Fibroblast of lung (primary cell): ENCODE measurements at regions not wholly inside any gene's neighbourhood (a gene's known extent, or its start where the extent isn't known, plus 50 kb on each side); places are given as distances from the start of the nearest gene placed in this dataset.

Experiments
- DNase-seq, 2 donors: peaks; one replicate each; pipeline versions ENCODE4 v3.0.0 to v3.0.0-alpha.2; 2010; ENCODE audit warnings: low read depth in 2 of 2
- H2AFZ ChIP-seq: 2 replicates; pipeline ENCODE4 v1.5.1; 2012; ENCODE audit warnings: low read length, control low read depth, inconsistent platforms
- H3K27ac ChIP-seq: 2 replicates; pipeline ENCODE4 v1.5.1; 2011; ENCODE audit warnings: low read length, control low read depth; ENCODE audit not compliant: insufficient read depth
- H3K27me3 ChIP-seq: 2 replicates; pipeline ENCODE4 v1.5.1; 2011; ENCODE audit warnings: mild to moderate bottlenecking, low read length; ENCODE audit not compliant: control insufficient read depth, insufficient read depth
- H3K36me3 ChIP-seq: 2 replicates; pipeline ENCODE4 v1.5.1; 2011; ENCODE audit warnings: low read length; ENCODE audit not compliant: control insufficient read depth, insufficient read depth
- H3K4me1 ChIP-seq: 2 replicates; pipeline ENCODE4 v1.5.1; 2011; ENCODE audit warnings: low read length; ENCODE audit not compliant: control insufficient read depth, insufficient read depth; ENCODE audit errors: extremely low read depth
- H3K4me2 ChIP-seq: 2 replicates; pipeline ENCODE4 v1.5.1; 2011; ENCODE audit warnings: low read length, control low read depth; ENCODE audit not compliant: insufficient read depth; ENCODE audit errors: extremely low read depth
- H3K4me3 ChIP-seq, 4 experiments: fragments of 200-600 bp in 1 of 4; sonication (generic) in 1 of 4; replicated peaks in 1 of 4; 2 replicates each; pipeline ENCODE4 v1.5.1; 2011 to 2016; ENCODE audit warnings: low read length in 4 of 4, low read depth in 3 of 4, mild to moderate bottlenecking in 3 of 4, control low read depth in 2 of 4, inconsistent platforms in 1 of 4, mixed read lengths in 1 of 4; ENCODE audit not compliant: insufficient read depth in 1 of 4; ENCODE audit errors: control extremely low read depth in 1 of 4
- H3K79me2 ChIP-seq: 2 replicates; pipeline ENCODE4 v1.5.1; 2012; ENCODE audit warnings: mild to moderate bottlenecking, low read length, inconsistent platforms; ENCODE audit not compliant: control insufficient read depth, insufficient read depth
- H3K9ac ChIP-seq: 2 replicates; pipeline ENCODE4 v1.5.1; 2011; ENCODE audit warnings: mild to moderate bottlenecking, low read length, control low read depth; ENCODE audit not compliant: insufficient read depth
- H3K9me3 ChIP-seq: 2 replicates; pipeline ENCODE4 v1.5.1; 2012; ENCODE audit warnings: low read depth, low read length; ENCODE audit not compliant: control insufficient read depth, insufficient read depth
- H4K20me1 ChIP-seq: 2 replicates; pipeline ENCODE4 v1.5.1; 2011; ENCODE audit warnings: low read length; ENCODE audit not compliant: control insufficient read depth, insufficient read depth; ENCODE audit errors: extremely low read depth
- EZH2 ChIP-seq: IDR thresholded peaks from 2 replicates; pipeline ENCODE4 v1.5.1; 2012; ENCODE audit warnings: low read length, control low read depth, mild to moderate bottlenecking; ENCODE audit errors: missing control alignments
- TF ChIP-seq, protein P1 (sequence below), 2 donors: IDR thresholded peaks in 1 of 2; conservative IDR thresholded peaks in 1 of 2; 1 replicate in 1 of 2; 2 replicates in 1 of 2; pipeline ENCODE4 v1.5.1; 2011 to 2012; ENCODE audit warnings: low read length in 2 of 2, control low read depth in 1 of 2, inconsistent platforms in 1 of 2, low read depth in 1 of 2, mild to moderate bottlenecking in 1 of 2

DNA sequence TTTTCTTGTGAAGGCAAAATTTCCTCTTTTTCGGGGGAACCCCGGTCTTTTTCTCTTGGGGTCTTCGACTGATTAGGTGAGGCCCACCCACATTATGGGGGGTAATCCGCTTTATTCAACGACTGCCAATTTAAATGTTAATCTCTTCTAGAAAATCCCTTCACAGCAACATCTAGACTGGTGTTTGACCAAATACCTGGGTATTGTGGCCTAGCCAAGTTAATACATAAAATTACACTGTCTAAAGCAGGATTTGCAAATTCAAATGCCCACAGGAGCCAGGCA is 170.0 kb upstream of the FOXN3 start:
- no peaks in the 10 kb centered on the region for H3K36me3 ChIP-seq
- no peak overlapping the region for H3K9ac ChIP-seq
- H3K79me2 ChIP-seq: no peaks in the 10 kb centered on the region
- TF ChIP-seq, protein P1, sequence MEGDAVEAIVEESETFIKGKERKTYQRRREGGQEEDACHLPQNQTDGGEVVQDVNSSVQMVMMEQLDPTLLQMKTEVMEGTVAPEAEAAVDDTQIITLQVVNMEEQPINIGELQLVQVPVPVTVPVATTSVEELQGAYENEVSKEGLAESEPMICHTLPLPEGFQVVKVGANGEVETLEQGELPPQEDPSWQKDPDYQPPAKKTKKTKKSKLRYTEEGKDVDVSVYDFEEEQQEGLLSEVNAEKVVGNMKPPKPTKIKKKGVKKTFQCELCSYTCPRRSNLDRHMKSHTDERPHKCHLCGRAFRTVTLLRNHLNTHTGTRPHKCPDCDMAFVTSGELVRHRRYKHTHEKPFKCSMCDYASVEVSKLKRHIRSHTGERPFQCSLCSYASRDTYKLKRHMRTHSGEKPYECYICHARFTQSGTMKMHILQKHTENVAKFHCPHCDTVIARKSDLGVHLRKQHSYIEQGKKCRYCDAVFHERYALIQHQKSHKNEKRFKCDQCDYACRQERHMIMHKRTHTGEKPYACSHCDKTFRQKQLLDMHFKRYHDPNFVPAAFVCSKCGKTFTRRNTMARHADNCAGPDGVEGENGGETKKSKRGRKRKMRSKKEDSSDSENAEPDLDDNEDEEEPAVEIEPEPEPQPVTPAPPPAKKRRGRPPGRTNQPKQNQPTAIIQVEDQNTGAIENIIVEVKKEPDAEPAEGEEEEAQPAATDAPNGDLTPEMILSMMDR (conservative IDR thresholded peaks at IDR 0.05 in 1 of 2, IDR thresholded peaks at IDR 0.05 in 1 of 2; ENCODE audit: low read depth in 1 of 2, low read length in 2 of 2): no peak
- TF ChIP-seq EZH2: no peak
- H3K4me1 ChIP-seq: no peaks in the 10 kb centered on the region
- H4K20me1 ChIP-seq: no peaks in the 10 kb centered on the region
- DNase-seq: no peak
- H3K27ac ChIP-seq: no peak overlapping the region
- no peaks in the 10 kb centered on the region for H3K27me3 ChIP-seq
- no peak overlapping the region for H2AFZ ChIP-seq
- H3K9me3 ChIP-seq: no peaks in the 10 kb centered on the region
- no peak overlapping the region for H3K4me3 ChIP-seq
- no peak overlapping the region for H3K4me2 ChIP-seq

DNA sequence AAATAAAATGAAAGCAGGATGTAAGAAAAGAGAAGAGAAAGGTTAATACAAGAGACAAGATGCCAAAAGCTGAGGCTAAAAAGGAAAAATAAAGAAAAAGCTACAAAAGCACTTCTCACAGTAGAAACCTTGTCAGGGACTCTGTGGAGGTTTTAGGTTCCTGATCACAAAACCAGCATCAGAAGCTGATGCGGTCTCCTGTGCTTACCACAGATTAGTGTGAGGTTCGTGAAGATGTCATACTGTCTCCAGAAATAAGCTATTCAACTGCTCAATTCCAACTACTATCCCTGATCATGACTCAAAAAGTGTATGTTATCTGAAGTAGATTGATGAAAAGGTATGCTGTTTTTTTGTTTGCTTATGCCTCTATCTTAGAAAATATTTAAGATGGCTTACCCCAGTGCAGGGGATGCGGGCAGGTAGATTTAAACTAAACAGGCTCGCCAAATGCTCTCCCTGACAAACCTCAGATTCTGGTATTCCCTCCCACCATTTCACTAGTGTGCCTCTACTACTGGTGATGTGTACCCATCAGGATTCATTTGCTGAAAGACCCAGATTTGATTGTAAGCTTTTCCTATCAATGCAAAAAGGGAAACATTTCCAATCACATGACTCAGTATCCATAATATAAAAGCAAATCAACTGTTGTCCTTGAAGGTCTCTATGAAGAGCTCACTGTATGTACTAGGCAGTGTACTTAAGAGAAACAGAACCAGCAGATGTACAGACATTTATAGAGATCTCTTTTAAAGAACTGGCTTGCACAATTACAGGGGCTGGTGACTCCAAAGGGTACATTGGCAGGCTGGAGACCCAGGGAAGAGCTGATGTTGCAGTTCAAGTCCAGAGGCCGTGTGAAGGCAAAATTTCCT is 169.5 kb upstream of the FOXN3 start:
- H3K27me3 ChIP-seq: no peaks in the 10 kb centered on the region
- H2AFZ ChIP-seq: no peak overlapping the region
- H3K27ac ChIP-seq: no peak overlapping the region
- H3K4me1 ChIP-seq: no peaks in the 10 kb centered on the region
- H3K36me3 ChIP-seq: no peaks in the 10 kb centered on the region
- H3K4me3 ChIP-seq: no peak overlapping the region
- no peak for DNase-seq
- no peak for TF ChIP-seq EZH2
- TF ChIP-seq, protein P1 (conservative IDR thresholded peaks at IDR 0.05 in 1 of 2, IDR thresholded peaks at IDR 0.05 in 1 of 2; ENCODE audit: low read depth in 1 of 2, low read length in 2 of 2): no peak
- no peak overlapping the region for H3K4me2 ChIP-seq
- H4K20me1 ChIP-seq: no peaks in the 10 kb centered on the region
- no peaks in the 10 kb centered on the region for H3K9me3 ChIP-seq
- no peaks in the 10 kb centered on the region for H3K79me2 ChIP-seq
- no peak overlapping the region for H3K9ac ChIP-seq

DNA sequence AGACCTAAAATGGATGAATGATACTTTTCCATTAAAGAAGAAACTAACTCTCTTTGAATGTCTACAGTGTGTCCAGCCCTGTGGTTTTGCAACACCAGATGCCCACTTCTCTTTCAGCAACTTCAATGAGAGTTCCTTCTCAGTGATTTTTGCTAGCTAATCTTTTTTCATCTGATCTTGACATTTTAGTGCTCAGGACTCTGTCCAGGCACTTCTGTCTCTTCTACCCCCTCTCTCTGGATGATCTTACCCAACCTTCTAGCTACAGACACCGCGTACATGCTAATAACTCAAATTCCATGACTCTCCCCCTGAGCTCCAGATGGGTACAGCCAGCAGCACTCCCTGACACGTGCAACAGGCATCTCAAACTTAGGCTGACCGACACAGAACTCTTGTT is 161.1 kb upstream of the FOXN3 start:
- H4K20me1 ChIP-seq: no peaks in the 10 kb centered on the region

More for the DNA sequence above, 161.1 kb upstream of the FOXN3 start:
- Histone ChIP-seq H3K9ac (no peak overlapping the region), H3K36me3 (no peaks in the 10 kb centered on the region), H3K4me3 (no peak overlapping the region), H3K4me1 (no peaks in the 10 kb centered on the region), H3K27me3 (no peaks in the 10 kb centered on the region), H2AFZ (no peak overlapping the region), H3K27ac (no peak overlapping the region), H3K9me3 (no peaks in the 10 kb centered on the region), H3K79me2 (no peaks in the 10 kb centered on the region), H3K4me2 (no peak overlapping the region)
- peak; percentile 48 to 61 for DNase-seq
- TF ChIP-seq, protein P1 (conservative IDR thresholded peaks at IDR 0.05 in 1 of 2, IDR thresholded peaks at IDR 0.05 in 1 of 2; ENCODE audit: low read depth in 1 of 2, low read length in 2 of 2): no peak
- no peak for TF ChIP-seq EZH2
